OCI-LY7 (cell line): ENCODE measurements at regions not wholly inside any gene's neighbourhood (a gene's known extent, or its start where the extent isn't known, plus 50 kb on each side); places are given as distances from the start of the nearest gene placed in this dataset.

Source experiments
- BruUV-seq: library from RNA; stranded (reverse); fragments of 400-500 nt; replicated peaks from 2 replicates; lab custom pipeline; 2021; lab: Mats Ljungman, UMichigan
- CTCF ChIA-PET: fragments of 300-600 bp; sonication (Branson Sonifier 250); formaldehyde crosslinking; loops from one replicate; lab custom pipeline; 2022; ENCODE audit warnings: antibody characterized with exemption; ENCODE audit not compliant: unreplicated experiment; lab: Charles Lee
- POLR2A ChIA-PET: fragments of 300-600 bp; sonication (Branson Sonifier 250); formaldehyde crosslinking; loops from one replicate; lab custom pipeline; 2022; ENCODE audit warnings: antibody characterized with exemption; lab: Charles Lee
- DNase-seq: peaks from one replicate; pipeline ENCODE4 v3.0.0-alpha.2; 2015; ENCODE audit warnings: low spot score
- H2AFZ ChIP-seq: fragments of 200-600 bp; sonication (generic), shearing (Covaris generic); 2 replicates; pipeline ENCODE4 v1.6.1; 2014; ENCODE audit warnings: mild to moderate bottlenecking, antibody characterized with exemption, low read length, moderate library complexity
- H3K27ac ChIP-seq: fragments of 200-600 bp; sonication (generic); 2 replicates; pipeline ENCODE4 v1.5.1; 2014; ENCODE audit warnings: mixed run types, low read depth, mild to moderate bottlenecking, moderate library complexity, low read length, inconsistent platforms; ENCODE audit not compliant: poor library complexity, severe bottlenecking
- H3K36me3 ChIP-seq: fragments of 200-600 bp; sonication (generic); 2 replicates; pipeline ENCODE4 v1.6.1; 2014; ENCODE audit warnings: mild to moderate bottlenecking, antibody characterized with exemption, low read length, moderate library complexity, mixed read lengths; ENCODE audit not compliant: insufficient read depth
- H3K4me1 ChIP-seq: fragments of 200-600 bp; sonication (generic); 2 replicates; pipeline ENCODE4 v1.5.1; 2014; ENCODE audit warnings: mild to moderate bottlenecking, low read length; ENCODE audit not compliant: insufficient read depth, poor library complexity, severe bottlenecking
- H3K4me2 ChIP-seq: fragments of 200-600 bp; sonication (generic); 2 replicates; pipeline ENCODE4 v1.6.1; 2014; ENCODE audit warnings: mild to moderate bottlenecking, low read length
- H3K4me3 ChIP-seq: fragments of 200-600 bp; sonication (generic); 2 replicates; pipeline ENCODE4 v1.5.1; 2014; ENCODE audit warnings: mild to moderate bottlenecking, low read depth, low read length; ENCODE audit not compliant: poor library complexity, severe bottlenecking
- H3K79me2 ChIP-seq: fragments of 200-600 bp; sonication (generic); 2 replicates; pipeline ENCODE4 v1.6.1; 2016; ENCODE audit warnings: low read depth, mild to moderate bottlenecking, low read length, moderate library complexity, mixed read lengths; ENCODE audit not compliant: insufficient read depth
- H3K9me2 ChIP-seq: fragments of 200-600 bp; sonication (generic); 2 replicates; pipeline ENCODE4 v1.6.1; 2016; ENCODE audit warnings: mild to moderate bottlenecking, low read length, mixed read lengths; ENCODE audit not compliant: insufficient read depth
- H3K9me3 ChIP-seq: fragments of 200-600 bp; sonication (generic); 2 replicates; pipeline ENCODE4 v1.6.1; 2014; ENCODE audit warnings: mild to moderate bottlenecking, mixed run types, low read length, mixed read lengths
- H4K20me1 ChIP-seq: fragments of 200-600 bp; sonication (generic); 2 replicates; pipeline ENCODE4 v1.6.1; 2014; ENCODE audit warnings: mild to moderate bottlenecking, antibody characterized with exemption, low read length, moderate library complexity, mixed read lengths; ENCODE audit not compliant: insufficient read depth
- EZH2phosphoT487 ChIP-seq: fragments of 200-600 bp; sonication (generic); IDR thresholded peaks from 2 replicates; pipeline ENCODE4 v1.6.1; 2018; ENCODE audit warnings: low read depth, borderline replicate concordance, mild to moderate bottlenecking, mixed run types, antibody characterized with exemption, low read length, moderate library complexity, mixed read lengths
- intact Hi-C: fragments of 100-400 bp; cut with micrococcal nuclease; formaldehyde crosslinking; loops from one replicate; pipeline ENCODE4 v1.10.0; 2022; ENCODE audit not compliant: unreplicated experiment
- TF ChIP-seq, protein P1 (sequence below): fragments of 200-600 bp; sonication (generic); conservative IDR thresholded peaks from 2 replicates; pipeline ENCODE4 v1.5.1; 2014; ENCODE audit warnings: mild to moderate bottlenecking, antibody characterized with exemption, low read length, moderate library complexity, mixed read lengths

DNA sequence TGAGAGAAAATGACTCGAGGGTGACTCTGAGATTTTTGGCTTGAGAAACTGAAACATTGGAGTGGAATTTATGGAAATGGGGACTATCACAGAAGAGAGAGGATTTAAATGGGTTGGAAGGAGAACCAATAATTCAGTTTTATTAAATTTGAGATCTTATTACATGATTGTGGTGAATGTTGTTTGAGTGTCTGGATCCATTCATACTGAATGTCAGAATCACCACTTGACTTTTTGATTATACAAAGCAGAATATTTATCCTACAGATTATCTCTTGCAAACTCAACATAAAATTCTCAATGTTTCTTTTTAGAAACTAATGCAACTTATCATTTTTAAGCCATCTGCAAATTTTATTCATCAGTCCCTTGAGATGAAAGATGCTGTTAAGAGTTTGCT, 332.8 kb downstream of the CNTN3 start:
- no TSS peak for BruUV-seq
- H3K9me2 ChIP-seq: no peaks in the 10 kb centered on the region; the same call in 1 of the 2 replicates
- no peak overlapping the region for H3K27ac ChIP-seq
- H3K4me2 ChIP-seq: no peak overlapping the region
- H2AFZ ChIP-seq: no peak overlapping the region
- no peaks in the 10 kb centered on the region for H3K9me3 ChIP-seq
- no peaks in the 10 kb centered on the region for H3K36me3 ChIP-seq
- H4K20me1 ChIP-seq: no peaks in the 10 kb centered on the region
- no peaks in the 10 kb centered on the region for H3K79me2 ChIP-seq
- CTCF ChIA-PET: no interaction called here
- no peak overlapping the region for H3K4me3 ChIP-seq
- intact Hi-C loops: no loop called here
- no peak for TF ChIP-seq EZH2phosphoT487
- TF ChIP-seq, protein P1, sequence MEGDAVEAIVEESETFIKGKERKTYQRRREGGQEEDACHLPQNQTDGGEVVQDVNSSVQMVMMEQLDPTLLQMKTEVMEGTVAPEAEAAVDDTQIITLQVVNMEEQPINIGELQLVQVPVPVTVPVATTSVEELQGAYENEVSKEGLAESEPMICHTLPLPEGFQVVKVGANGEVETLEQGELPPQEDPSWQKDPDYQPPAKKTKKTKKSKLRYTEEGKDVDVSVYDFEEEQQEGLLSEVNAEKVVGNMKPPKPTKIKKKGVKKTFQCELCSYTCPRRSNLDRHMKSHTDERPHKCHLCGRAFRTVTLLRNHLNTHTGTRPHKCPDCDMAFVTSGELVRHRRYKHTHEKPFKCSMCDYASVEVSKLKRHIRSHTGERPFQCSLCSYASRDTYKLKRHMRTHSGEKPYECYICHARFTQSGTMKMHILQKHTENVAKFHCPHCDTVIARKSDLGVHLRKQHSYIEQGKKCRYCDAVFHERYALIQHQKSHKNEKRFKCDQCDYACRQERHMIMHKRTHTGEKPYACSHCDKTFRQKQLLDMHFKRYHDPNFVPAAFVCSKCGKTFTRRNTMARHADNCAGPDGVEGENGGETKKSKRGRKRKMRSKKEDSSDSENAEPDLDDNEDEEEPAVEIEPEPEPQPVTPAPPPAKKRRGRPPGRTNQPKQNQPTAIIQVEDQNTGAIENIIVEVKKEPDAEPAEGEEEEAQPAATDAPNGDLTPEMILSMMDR: no peak
- DNase-seq: no peak
- no peaks in the 10 kb centered on the region for H3K4me1 ChIP-seq
- POLR2A ChIA-PET: interaction anchor here (0.5 to 0.6 kb wide), 2 partner anchors 43 to 52 kb away, joined by 3 to 4 read pairs; no protein-coding TSS in a partner anchor

DNA sequence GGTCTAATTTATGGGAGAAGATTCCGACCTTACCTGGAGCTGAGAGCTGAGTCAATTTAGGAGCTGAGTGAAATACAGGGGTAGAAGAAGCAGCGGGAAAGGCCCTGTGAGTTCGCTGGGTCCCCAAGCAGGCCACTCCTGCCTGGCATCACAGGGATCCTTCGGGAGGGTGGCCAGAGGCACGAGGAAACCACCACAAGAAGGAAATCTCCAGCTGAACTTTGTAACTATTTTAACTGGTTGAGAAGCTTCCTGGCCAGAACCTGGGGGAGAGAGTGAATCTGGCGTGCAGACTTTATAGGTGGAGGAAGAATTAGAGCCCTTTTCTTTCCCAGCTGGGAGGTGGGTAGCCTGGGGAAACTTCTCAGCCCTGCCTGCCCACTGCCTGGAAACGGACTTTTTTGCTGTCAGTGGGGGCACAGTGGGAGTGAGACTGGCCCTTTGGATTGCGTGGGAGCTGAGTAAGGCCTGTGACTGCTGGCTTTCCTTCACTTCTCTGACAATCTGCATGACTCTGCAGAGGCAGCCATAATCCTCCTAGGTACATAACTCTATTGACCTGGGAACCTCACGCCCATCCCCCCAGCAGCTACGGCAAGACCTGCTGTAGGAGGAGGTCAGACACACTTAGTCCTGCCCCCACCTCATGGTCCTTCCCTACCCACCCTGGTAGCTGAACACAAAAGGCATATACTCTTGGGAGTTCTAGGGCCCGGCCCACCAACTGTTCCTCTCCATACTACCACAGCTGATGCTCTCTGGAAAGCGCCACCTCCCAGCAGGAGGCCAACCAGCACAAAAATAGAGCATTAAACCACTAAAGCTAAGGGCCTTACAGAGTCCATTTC, 340.7 kb downstream of the CNTN3 start:
- no peaks in the 10 kb centered on the region for H3K79me2 ChIP-seq
- intact Hi-C loops: no loop called here
- ChIA-PET CTCF (no interaction called here), POLR2A (no interaction called here)
- no peak overlapping the region for H3K4me2 ChIP-seq
- no TSS peak for BruUV-seq
- no peaks in the 10 kb centered on the region for H4K20me1 ChIP-seq
- no peaks in the 10 kb centered on the region for H3K9me2 ChIP-seq
- H3K9me3 ChIP-seq: no peaks in the 10 kb centered on the region
- no peak overlapping the region for H3K27ac ChIP-seq
- H3K36me3 ChIP-seq: no peaks in the 10 kb centered on the region
- no peak for DNase-seq
- no peak overlapping the region for H3K4me3 ChIP-seq
- TF ChIP-seq, protein P1: no peak
- TF ChIP-seq EZH2phosphoT487: no peak
- no peaks in the 10 kb centered on the region for H3K4me1 ChIP-seq
- H2AFZ ChIP-seq: no peak overlapping the region

- Histone ChIP-seq H3K36me3 (no peaks in the 10 kb centered on the region), H3K4me3 (no peak overlapping the region), H3K27ac (no peak overlapping the region), H4K20me1 (no peaks in the 10 kb centered on the region), H3K4me2 (no peak overlapping the region), H3K9me2 (no peaks in the 10 kb centered on the region), H3K9me3 (no peaks in the 10 kb centered on the region), H2AFZ (no peak overlapping the region), H3K4me1 (no peaks in the 10 kb centered on the region), H3K79me2 (no peaks in the 10 kb centered on the region)
- no peak for DNase-seq
- ChIA-PET POLR2A (interaction anchor here (0.7 kb wide), 1 partner anchor 62 kb away, joined by 3 read pairs; no protein-coding TSS in a partner anchor), CTCF (no interaction called here)
- intact Hi-C loops: no loop called here
- TF ChIP-seq, protein P1: no peak
- no TSS peak for BruUV-seq
Measured at GRCh38 chr3:74273091-74273490, 341.4 kb downstream of the CNTN3 start.
